ENCODE measurements at regions not wholly inside any gene's neighbourhood (a gene's known extent, or its start where the extent isn't known, plus 50 kb on each side); places are given as distances from the start of the nearest gene placed in this dataset.

DNA sequence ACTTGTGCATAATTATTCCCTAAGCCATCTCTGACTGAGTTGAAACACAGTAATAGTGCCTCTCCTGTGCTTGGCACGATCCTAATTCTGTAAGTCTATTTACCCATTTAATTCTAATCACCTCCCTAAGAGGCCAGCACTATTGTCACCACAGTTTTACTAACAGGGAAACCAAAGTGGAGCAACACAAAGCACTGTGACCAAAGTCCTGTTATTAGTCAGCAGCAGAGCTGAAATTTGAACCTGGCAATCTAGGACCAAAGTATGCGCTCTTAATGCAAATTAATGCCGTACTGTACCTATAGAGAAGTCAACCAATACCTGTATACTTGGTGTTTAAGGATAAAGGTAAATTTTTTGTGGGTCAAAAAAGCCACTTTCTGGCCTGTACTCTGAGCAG is 77.1 kb upstream of the CNTLN start:
- no peak for DNase-seq (ENCODE audit: low read depth)
- no peak overlapping the region for H3K4me3 ChIP-seq (ENCODE audit: low read depth, low read length)
- TF ChIP-seq, protein P1, sequence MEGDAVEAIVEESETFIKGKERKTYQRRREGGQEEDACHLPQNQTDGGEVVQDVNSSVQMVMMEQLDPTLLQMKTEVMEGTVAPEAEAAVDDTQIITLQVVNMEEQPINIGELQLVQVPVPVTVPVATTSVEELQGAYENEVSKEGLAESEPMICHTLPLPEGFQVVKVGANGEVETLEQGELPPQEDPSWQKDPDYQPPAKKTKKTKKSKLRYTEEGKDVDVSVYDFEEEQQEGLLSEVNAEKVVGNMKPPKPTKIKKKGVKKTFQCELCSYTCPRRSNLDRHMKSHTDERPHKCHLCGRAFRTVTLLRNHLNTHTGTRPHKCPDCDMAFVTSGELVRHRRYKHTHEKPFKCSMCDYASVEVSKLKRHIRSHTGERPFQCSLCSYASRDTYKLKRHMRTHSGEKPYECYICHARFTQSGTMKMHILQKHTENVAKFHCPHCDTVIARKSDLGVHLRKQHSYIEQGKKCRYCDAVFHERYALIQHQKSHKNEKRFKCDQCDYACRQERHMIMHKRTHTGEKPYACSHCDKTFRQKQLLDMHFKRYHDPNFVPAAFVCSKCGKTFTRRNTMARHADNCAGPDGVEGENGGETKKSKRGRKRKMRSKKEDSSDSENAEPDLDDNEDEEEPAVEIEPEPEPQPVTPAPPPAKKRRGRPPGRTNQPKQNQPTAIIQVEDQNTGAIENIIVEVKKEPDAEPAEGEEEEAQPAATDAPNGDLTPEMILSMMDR (IDR thresholded peaks at IDR 0.05; ENCODE audit: control insufficient read depth, extremely low read depth, insufficient read depth), result no peak

DNA sequence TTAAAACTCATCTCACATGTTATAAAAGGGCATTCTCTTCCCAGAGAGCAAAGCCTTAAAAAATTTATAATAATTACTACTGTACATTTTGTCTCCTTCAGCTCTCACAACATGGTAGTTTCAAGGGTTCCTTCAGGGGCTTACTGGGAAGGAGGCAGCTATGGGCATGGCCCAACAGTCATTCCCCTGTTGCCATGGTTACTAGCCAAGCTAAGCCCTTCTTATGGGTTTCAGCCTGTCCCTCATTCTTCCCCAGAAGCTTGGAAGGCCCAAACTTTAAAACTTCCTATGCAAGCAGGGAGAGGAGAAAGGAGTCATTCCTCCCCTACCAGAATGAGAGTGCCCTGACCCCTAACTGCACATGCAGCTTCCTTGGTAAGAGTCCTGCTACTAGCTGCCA is 82.2 kb upstream of the CNTLN start:
- no peak overlapping the region for H3K4me3 ChIP-seq (ENCODE audit: low read depth, low read length)
- TF ChIP-seq, protein P1 (IDR thresholded peaks at IDR 0.05; ENCODE audit: control insufficient read depth, extremely low read depth, insufficient read depth), result no peak
- no peak for DNase-seq (ENCODE audit: low read depth)

DNA sequence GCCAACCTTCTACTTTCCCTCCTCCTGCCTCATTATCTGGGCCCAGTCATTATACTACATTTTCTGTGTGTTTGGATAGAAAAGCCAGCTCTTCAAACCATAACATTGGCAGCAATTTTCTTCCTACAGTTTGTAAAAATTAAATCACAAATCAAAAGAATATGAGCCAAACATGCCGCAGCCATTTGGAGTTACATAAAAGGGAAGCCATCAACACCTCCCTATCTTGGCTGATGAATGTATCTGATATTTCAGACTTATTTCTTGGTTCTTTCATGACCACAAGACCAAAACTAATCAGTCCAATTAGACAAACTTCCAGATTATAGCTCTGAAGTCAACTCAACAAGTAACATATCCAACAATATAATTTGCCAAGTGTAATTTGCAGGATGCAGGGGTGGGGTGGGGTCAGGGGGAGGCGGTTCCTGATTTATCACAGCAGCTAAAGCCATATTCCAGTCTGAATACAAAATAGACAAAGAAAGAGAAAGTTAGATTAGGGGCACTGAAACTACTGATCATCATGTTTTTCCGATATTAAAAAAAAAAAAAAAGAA is 89.4 kb upstream of the CNTLN start:
- TF ChIP-seq, protein P1 (IDR thresholded peaks at IDR 0.05; ENCODE audit: control insufficient read depth, extremely low read depth, insufficient read depth), result no peak

DNA sequence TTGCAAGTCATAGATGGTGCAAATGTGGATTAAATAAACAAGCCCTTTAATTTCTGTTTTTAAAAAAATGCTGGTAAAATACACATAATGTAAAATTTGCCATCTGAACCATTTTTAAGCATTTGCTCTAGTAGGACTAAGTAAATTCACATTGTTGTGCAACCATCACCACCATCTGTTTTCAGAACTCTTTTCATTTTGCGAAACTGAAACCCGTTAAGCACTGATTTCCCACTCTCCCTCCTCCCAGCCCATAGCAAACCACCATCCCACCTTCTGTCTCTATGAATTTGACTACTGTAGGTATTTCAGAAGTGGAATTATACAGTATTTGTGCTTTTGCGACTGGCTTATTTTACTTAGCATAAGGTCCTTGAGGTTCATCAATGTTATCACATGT is 103.3 kb upstream of the CNTLN start:
- no peak overlapping the region for H3K4me3 ChIP-seq (ENCODE audit: low read depth, low read length)
- TF ChIP-seq, protein P1 (IDR thresholded peaks at IDR 0.05; ENCODE audit: control insufficient read depth, extremely low read depth, insufficient read depth), result no peak
- DNase-seq (ENCODE audit: low read depth), result no peak

More for the DNA sequence above, 89.4 kb upstream of the CNTLN start:
- H3K4me3 ChIP-seq (ENCODE audit: low read depth, low read length), result no peak overlapping the region
- DNase-seq (ENCODE audit: low read depth), result no peak

DNA sequence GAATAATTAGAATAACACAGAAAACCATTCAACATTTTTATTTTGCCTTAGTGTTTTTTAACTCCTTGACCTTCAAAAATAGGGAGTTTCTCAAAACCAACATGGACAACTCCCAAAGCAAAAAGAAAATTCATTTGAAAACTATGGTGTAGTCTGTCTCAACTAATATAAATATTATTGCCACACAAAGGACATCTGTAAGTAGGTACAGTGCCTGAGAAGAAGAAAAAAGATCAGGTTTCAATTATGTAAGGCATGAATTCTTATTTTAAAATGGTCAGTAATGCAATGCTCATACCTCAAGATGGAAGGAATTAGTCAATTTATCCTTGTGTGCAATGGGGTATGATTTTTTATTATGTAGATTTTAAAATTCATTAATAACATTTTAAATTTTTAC is 109.6 kb upstream of the CNTLN start:
- no peak overlapping the region for H3K4me3 ChIP-seq (ENCODE audit: low read depth, low read length)
- TF ChIP-seq, protein P1 (IDR thresholded peaks at IDR 0.05; ENCODE audit: control insufficient read depth, extremely low read depth, insufficient read depth), result no peak
- no peak for DNase-seq (ENCODE audit: low read depth)

DNA sequence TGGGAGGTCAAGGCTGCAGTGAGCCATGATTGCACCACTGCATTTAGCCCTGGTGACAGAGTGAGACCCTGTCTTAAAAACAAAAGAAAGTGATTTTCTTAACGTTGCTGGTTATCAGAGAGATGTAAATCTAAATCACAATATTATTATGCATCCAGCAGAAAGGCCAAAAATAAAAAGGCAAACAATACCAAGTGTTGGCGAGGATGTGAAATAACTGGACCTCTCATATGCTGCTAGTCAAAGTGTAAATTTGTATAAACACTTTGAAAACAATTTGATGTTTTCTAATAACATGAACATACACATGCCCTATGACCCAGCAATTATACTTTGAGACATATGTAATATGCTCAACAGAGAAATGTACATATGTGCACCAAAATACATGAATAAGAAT is 110.7 kb upstream of the CNTLN start:
- TF ChIP-seq, protein P1 (IDR thresholded peaks at IDR 0.05; ENCODE audit: control insufficient read depth, extremely low read depth, insufficient read depth), result no peak
- H3K4me3 ChIP-seq (ENCODE audit: low read depth, low read length), result no peak overlapping the region
- no peak for DNase-seq (ENCODE audit: low read depth)

DNA sequence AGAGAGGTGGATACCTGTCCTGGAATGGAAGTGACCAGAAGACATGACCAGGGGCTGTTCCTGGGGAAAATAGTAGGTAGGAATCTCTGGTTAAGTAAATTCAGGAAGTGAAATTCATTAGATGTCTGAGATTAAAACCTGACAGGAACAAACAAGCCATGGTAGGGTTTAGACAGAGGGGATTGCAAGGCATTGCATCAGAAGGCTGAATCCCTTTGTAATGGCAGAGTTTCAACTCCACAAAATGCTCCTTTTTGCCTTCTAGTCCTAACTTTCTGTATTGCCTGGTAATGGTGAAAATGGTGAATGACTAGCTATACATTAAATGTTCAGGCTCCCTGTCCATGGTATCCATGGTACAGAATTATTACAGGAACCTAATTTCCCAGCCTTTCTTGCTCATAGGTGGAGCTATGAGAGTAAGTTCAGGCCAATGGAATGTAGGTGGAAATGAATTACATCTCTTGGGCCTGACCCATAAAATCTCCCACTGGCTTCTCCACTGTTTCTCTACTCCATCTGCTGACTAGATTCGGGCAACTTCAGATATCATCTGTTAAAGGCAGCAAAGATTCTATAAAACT is 113.4 kb upstream of the CNTLN start:
- no peak for DNase-seq (ENCODE audit: low read depth)
- TF ChIP-seq, protein P1 (IDR thresholded peaks at IDR 0.05; ENCODE audit: control insufficient read depth, extremely low read depth, insufficient read depth), result no peak
- H3K4me3 ChIP-seq (ENCODE audit: low read depth, low read length), result no peak overlapping the region
